NT2/D1 (cell line): ENCODE measurements at regions not wholly inside any gene's neighbourhood (a gene's known extent, or its start where the extent isn't known, plus 50 kb on each side); places are given as distances from the start of the nearest gene placed in this dataset.
"Not testable (repeated sequence)": the region's sequence is repeated elsewhere in the genome, so short reads cannot be mapped to it uniquely, and the experiment has no call there.

ENCODE experiments used
- SUZ12 ChIP-seq: IDR thresholded peaks from 2 replicates; pipeline ENCODE4 v1.6.1; 2011; ENCODE audit not compliant: insufficient read length, insufficient read depth; ENCODE audit errors: extremely low read depth
- YY1 ChIP-seq: IDR thresholded peaks from 2 replicates; pipeline ENCODE4 v1.6.1; 2011; ENCODE audit not compliant: insufficient read length, insufficient read depth
- ZNF274 ChIP-seq: IDR thresholded peaks from 2 replicates; pipeline ENCODE4 v1.6.1; 2011; ENCODE audit warnings: mild to moderate bottlenecking, low read depth, low read length

DNA sequence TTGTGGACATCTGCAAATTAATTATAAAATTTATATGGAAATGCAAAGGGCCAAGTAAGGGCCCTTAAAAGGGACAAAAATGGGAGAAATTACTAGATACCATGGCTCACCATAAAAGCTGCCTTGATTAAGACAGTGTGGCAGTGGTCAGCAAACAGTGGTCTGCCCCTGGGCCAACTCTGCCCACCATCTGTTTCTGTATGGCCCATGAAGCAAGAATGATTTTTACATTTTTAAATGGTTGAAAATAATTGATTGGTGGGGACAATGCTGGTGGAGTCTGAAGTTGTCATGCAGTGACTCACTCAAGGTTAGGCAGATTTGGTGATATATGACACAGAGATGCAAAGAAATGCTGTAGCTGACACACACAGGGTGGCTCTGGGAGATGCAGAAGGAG is 295.6 kb downstream of the RTP5 start:
- not testable (repeated sequence) for TF ChIP-seq YY1, ZNF274, SUZ12
